VCaP (cell line): ENCODE measurements at regions not wholly inside any gene's neighbourhood (a gene's known extent, or its start where the extent isn't known, plus 50 kb on each side); places are given as distances from the start of the nearest gene placed in this dataset.
"Not testable (repeated sequence)": the region's sequence is repeated elsewhere in the genome, so short reads cannot be mapped to it uniquely, and the experiment has no call there.

ENCODE experiments used
- H3K27ac ChIP-seq: fragments of 450-650 bp; 2 replicates; pipeline ENCODE4 v1.5.1; 2017
- TF ChIP-seq, protein P1 (sequence below): fragments of 450-650 bp; conservative IDR thresholded peaks from 2 replicates; pipeline ENCODE4 v1.5.1; 2017; ENCODE audit warnings: mild to moderate bottlenecking, moderate library complexity

DNA sequence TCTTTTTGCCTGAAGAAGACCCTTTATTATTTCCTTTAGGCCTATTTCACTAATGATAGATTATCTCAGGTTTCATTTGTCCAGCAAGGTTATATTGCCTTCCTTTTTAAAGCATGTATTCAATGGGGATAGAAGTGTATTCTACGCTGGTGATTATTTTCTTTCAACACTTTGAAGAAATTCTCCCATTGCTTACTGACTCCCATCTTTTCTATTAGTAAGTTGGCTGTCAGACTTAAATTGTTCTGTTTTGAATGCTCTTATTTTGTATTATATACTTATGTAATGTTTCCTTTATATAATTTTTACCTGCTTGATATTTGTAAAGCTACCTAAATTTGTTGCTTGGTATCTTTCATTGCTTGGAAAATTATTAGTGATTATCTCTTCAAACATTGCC is 445.1 kb upstream of the RASGRP1 start:
- H3K27ac ChIP-seq = no peak overlapping the region
- TF ChIP-seq, protein P1, sequence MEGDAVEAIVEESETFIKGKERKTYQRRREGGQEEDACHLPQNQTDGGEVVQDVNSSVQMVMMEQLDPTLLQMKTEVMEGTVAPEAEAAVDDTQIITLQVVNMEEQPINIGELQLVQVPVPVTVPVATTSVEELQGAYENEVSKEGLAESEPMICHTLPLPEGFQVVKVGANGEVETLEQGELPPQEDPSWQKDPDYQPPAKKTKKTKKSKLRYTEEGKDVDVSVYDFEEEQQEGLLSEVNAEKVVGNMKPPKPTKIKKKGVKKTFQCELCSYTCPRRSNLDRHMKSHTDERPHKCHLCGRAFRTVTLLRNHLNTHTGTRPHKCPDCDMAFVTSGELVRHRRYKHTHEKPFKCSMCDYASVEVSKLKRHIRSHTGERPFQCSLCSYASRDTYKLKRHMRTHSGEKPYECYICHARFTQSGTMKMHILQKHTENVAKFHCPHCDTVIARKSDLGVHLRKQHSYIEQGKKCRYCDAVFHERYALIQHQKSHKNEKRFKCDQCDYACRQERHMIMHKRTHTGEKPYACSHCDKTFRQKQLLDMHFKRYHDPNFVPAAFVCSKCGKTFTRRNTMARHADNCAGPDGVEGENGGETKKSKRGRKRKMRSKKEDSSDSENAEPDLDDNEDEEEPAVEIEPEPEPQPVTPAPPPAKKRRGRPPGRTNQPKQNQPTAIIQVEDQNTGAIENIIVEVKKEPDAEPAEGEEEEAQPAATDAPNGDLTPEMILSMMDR = no peak

DNA sequence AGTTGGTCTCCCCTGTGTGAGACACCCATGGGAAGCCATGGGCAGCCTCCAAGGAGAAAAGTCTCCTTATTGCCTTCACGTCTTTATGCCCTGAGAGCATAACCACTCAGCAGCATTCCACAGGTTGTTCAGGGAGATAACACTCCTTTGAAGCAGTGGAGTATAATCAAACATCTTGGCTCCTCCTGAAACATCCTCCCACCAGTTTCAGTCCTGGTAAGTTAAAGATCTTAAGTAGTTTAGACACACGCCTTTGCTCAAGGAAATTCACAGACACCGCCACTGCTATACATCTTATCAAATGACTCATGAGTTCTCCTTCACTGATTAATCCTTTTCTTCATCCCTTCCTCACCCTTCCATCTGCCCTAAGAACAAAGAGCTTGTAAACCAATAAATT is 446.5 kb upstream of the RASGRP1 start:
- H3K27ac ChIP-seq = not testable (repeated sequence)

DNA sequence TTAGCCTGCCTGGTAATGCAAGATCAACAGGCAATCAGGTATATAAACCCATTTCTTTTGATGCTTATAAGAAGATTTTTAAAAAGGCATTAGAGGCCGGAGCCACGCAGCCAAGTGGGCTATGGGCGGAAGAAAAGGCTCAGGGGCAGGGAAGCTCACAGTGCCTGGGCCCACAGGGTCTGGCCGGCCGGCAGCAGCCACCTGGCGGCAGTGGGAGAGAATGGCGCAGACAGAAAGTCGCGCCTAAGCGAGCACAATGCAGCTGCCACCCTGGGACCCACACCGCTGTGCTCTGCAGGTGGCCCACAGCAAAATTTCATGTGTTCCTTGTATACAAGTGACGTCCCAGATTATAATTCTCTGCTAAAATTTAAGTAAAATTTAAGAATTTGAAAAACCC is 448.6 kb upstream of the RASGRP1 start:
- H3K27ac ChIP-seq = no peak overlapping the region
- TF ChIP-seq, protein P1 = no peak

DNA sequence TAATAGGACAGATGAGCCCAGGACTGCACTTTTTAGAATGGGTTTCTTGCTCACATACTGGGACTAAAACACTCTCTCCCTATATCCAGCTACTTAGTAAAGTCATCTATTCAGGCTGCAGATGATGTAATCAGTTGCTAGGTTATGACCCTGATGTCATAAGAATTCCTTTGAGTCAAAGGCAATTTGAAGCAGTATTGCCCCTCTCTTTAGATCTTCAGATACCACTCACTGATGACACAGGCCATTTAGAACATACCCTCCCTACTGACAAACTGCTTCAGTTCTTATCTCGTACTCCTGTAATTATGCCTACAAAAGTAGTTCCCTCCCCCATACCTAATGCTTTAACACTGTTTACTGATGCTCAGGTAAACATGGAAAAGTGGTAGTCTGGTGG is 450.1 kb upstream of the RASGRP1 start:
- TF ChIP-seq, protein P1 = no peak
- H3K27ac ChIP-seq = no peak overlapping the region

DNA sequence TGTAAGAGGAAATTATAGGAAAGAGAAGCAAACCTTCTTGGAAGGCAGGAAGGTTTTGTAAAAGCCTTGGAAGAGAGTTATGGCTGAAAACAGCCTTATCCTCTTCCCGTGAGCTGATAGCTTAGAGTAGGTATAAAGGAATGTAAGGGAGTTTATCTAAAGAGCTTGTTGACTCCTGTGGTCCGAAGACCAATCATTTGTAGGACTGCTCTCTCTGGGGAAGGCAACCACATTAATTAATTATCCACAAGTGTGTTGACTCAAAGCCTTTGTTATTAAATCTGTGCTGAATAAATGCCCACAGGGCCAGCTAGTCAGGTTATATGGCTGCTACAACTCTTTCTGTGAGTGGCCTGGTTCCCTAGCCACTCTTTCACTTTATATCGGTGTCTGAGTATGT is 452.1 kb upstream of the RASGRP1 start:
- TF ChIP-seq, protein P1 = no peak
- no peak overlapping the region for H3K27ac ChIP-seq

DNA sequence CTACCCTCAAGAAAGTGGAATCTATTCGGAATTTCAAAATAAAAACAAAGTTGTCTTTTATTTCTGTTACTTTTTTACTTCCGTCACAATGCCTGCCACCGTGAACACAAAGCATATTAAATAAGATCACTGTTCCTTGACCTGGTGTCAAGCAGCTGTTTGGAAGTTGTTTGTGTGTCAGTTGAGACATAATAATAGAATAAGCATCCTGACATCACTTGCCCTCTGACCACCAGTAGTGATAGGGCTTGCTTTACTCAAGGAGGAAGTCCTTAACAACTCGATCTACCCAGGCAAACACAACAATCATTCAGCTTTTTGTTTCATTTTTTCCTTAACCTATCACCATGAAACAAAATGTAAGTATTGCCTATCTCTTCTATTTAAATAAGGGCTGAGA is 454.4 kb upstream of the RASGRP1 start:
- TF ChIP-seq, protein P1 = no peak
- no peak overlapping the region for H3K27ac ChIP-seq

DNA sequence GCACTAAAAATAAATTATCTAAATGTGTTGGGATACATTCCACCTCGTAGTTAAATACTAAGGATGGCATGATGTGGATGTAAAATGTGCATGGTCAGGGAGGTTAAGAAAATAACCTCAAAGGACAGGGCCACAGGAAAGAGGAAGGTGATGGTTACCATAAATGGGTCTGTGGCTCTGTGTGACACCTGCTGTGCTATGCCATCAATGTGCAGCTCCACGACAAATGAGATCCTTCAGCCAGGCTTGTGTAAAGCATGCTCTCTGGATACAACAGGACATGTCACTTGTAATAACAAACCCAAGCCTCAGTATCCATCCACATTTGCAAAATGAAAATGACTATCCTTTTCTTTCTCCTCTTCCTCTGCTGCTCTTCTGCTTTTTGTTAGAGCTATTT is 456.7 kb upstream of the RASGRP1 start:
- TF ChIP-seq, protein P1 = no peak
- no peak overlapping the region for H3K27ac ChIP-seq

DNA sequence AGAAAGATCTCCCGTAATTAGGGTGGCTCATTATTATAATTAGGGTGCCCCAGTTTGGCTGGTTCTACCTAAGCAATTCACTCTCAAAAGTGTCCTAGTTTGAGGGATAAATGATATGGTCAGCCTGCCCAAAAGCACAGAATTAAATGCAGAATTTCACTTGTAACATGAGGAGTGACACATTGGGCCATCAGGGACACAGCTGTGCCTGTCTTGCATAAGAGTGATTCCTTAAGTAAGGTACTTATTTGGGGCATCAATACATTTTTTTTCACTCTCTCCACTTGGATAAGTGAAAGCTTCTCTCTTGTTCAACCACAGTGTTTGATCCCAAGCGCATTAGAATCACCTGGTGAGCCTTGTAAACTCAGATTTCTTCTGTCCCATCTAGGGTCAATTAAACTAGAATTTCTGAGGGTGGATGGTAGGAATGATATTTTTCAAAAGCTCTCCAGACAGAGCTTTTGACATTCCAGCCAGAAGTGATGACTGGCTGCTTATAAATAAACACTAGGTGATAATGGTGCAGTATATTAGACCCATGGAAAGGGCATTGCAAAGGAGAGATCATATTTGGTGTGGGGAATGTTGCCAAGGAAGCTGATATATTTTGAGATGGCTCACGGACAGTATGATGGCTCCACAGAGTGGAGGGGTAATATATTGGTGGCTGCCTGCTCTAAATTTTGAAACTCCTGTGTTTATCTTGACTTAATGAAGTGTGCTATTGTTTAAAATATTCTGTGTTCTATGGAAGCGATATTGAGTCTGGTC is 458.1 kb upstream of the RASGRP1 start:
- H3K27ac ChIP-seq = no peak overlapping the region
- TF ChIP-seq, protein P1 = no peak
